SIG-M5 treated with dmso at 0.1 percent for 504 hours (cell line): ENCODE measurements at regions not wholly inside any gene's neighbourhood (a gene's known extent, or its start where the extent isn't known, plus 50 kb on each side); places are given as distances from the start of the nearest gene placed in this dataset.
"Not testable (repeated sequence)": the region's sequence is repeated elsewhere in the genome, so short reads cannot be mapped to it uniquely, and the experiment has no call there.

Experiments used
- DNase-seq: peaks from one replicate; lab custom pipeline; 2025; ENCODE audit not compliant: unreplicated experiment; lab: John Stamatoyannopoulos, UW

DNA sequence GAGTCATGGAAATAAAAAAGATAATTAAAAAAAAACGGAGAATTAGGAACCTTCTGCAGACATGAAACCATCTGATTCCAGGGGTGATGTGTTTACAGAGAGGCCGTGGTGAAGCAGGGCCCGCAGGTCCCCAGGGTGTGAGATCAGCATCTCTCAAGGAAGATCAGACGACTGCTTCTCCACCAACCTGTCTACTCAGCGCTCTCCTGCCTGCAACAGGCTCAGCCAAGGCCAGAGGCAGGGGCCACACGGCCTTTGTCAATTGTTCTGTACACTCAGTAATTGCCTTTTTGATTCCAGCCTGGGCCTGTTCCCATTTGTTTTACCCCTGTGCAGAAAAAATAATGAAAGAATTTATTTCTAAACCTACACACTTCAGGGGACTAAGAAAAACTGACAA is 124.6 kb downstream of the NXPE2 start:
- DNase-seq = no peak

DNA sequence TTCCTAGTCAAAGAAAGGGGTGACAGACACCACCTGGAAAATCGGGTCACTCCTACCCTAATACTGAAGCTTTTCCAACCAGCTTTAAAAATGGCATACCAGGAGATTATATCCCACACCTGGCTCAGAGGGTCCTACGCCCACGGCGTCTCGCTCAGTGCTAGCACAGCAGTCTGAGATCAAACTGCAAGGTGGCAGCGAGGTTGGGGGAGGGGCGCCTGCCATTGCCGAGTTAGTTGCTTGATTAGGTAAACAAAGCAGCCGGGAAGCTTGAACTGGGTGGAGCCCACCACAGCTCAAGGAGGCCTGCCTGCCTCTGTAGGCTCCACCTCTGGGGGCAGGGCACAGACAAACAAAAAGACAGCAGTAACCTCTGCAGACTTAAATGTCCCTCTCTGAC is 127.1 kb downstream of the NXPE2 start:
- not testable (repeated sequence) for DNase-seq

DNA sequence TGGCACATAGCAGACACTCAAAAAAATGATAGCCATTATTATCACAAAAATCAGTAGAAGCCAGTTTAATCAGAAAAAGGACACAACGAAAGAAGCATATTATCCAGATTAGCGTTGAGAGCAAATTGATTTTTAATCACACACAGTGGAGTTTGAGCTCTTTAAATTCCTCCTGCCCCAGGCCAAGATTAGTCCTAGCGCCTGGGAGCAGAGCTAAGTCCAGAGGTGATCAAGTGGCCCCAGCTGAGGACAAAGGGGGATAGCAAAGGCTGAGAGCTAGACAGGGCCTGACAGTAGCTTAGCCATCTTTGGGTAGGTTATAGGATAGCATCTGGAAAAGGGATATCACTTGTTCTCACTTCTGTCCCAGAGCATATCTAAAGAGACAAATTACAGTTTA is 133.6 kb downstream of the NXPE2 start:
- no peak for DNase-seq

DNA sequence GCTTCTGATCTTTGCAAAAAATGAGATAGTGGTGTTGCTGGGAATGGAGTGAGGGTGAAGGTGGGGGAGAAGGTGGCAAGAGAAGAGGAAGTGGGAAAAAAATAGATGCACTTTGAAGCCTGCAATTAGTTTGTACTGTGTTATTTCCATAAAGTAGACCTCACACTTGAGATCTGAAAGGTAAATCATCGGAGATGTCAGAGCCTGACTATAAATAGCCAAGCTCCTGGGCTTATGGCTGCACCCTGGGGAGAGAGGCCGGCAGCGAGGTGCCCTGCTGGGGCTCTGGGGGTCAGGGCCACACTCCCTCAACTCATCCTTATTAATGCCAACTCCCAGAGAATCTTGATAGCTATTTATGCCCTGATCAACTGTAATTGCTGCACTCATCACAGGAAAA is 134.4 kb downstream of the NXPE2 start:
- no peak for DNase-seq

DNA sequence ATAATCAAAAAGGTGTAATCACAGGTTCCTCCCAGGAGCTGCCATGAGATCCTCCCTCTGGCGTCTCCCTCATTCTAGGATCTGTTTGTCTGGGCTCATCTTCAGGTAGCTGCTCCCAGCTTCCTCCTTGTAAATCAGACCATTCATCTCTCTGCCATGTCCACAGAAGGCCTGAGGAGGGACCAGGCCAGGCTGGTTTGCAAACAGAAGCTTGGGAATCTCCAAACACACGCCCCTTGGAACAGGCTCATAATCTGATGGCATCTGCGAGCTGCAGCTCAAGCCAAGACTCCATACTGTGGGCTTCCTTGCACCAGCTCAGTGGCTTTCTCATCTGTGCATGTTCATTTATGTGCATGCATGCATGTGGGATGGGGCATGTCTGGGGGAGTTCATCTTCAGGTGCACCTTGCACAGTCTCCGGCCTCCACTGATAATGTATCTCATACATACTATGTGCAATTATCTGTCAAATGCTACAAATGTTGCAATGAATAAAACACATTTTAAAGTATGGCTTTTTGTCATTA is 134.9 kb downstream of the NXPE2 start:
- DNase-seq = no peak

DNA sequence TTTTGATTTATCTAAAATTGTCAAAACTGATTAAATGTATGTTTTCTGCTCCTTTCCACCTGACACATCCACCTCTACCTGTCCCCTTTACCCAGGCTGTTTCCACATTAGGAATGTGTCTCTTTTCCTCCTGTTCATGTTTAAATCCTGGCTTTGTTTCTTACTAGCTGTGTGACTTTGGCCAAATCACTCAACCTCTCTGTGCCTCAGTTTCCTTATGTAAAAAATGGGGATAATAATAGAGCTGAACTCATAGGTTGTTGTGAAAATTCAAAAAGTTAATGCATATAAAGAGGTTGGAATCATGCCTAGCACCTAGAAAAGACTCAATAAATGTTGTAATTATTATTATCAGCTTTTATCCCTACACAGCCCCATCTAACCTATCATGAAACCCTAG is 136.8 kb downstream of the NXPE2 start:
- DNase-seq = no peak

DNA sequence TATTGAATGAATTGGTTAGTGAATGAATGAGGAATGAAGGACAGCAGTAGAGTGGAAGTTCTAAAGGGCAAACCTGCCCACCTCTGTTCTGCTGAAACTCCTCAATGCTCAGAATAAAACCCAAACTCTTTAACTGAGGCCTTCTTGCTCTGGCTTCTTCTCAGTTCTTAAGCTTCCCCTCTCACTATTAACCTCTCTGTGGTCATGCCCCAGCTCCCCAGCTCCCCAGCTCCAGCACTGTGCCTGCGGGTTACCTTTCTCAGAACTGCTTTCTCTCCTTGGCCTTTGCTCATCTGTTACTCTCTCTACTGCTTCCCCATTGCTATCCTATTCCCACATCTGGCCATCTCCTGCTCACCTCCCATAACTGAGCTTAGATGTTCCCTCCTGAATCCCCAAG is 137.4 kb downstream of the NXPE2 start:
- no peak for DNase-seq

DNA sequence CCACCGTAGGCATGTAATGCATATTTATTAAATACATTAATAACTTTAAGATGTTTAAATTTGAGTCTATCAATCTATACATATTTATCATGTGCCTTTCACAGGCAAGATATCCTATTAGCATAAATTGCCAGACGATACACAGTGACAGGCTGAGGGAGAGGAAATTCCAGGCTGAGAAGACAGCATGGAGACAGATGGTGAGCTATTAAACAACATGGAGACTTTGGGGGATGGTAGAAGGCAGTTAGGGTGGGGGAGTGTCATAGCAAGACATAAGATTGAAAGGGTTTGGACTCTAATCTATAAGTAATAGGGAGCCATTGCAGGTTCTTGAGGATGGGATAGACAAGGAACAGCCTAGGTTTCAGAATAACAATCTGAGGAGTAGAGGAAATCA is 138.5 kb downstream of the NXPE2 start:
- no peak for DNase-seq

DNA sequence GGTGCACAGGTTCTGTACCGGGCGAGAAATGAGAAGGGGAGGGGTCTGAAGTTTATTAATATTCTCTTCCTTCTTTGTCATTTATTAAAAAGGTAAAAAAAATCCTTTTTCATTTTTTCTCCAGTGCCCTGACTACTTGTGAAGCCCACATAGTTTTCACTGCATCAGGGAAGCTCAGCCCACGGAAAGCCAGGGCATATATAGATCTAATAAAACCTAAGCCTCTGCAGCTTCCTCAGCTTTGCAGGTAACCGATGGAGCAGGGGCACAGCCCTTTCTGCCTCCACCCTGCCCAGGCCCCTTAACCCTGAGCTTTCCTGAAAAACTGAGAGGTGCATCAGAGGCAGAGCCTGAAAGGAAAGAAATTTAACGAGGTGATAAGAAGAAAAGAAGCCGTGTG is 140.1 kb downstream of the NXPE2 start:
- DNase-seq = no peak

DNA sequence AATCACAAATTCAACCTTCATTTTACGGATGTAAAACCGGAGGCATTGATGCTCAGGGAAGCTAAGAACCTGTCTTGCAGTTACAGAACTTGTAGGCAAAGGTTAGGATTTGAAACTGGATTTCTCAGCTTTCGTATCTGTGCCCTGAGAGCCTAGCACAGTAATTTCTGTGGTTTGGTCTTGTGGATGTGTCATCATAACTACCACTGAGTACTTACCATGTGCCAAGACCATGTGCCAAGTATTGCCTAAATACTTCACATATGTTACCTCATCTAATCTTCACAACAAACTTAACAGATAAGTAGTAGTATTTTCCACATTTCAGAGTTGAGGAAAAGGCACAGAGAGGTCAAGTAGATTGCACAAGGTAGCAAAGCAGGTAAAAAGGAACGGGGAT is 140.7 kb downstream of the NXPE2 start:
- no peak for DNase-seq

DNA sequence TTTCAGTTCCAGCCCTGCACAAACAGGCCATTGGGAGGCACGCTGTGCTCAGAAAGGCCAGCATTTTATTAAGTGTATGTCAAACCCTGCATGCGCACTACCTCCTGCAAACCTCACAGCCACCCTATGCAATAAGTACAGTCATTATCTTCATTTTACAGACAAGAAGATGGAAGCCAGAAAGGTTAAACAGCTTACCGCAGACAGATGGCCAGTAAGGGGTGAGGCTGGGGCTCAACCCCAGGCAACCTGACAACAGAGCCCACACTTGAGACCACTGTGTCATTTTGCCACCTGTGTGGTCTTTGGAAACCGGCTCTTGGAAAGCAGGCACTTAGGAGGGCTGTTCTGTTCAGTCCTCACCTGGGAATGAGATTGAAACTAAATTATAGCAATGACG is 142.3 kb downstream of the NXPE2 start:
- DNase-seq = no peak

DNA sequence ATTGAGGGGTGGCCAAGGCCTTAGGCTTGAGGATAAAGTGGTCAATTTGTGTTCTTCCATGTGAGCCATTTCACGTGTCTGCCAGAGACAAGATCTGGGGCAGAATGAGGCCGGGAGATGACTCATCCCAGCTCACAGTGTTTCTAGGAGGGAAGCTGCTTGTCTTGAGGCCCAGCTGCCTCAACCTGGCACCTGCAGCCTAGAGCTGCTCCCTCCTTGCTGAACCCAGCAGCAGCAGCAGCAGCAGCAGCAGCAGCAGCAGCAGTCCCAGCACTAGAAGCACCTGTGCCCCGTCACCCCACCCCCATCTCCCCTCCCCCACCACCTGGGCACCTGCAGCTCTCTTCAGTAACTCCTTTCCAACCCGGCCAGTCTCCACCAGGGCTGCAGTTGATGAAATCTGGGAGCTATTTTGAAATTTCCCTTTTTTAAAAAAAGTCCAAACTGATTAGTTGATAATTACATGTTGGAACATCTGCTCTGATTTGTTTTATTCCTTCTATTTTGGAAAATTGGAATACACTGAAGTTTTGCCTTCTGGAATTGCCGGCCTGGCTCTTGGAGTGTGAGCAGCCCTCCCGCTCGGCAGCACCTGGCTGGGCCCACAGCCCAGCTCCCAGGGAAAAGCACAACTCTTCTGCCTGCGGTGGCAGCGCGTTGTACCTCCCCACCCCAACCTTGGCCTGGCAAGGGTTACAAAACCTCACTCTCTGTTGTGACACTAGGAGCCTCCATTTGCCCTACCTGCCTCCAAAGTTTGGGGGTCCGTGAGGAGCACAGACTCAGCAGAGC is 143.5 kb downstream of the NXPE2 start:
- DNase-seq = no peak

DNA sequence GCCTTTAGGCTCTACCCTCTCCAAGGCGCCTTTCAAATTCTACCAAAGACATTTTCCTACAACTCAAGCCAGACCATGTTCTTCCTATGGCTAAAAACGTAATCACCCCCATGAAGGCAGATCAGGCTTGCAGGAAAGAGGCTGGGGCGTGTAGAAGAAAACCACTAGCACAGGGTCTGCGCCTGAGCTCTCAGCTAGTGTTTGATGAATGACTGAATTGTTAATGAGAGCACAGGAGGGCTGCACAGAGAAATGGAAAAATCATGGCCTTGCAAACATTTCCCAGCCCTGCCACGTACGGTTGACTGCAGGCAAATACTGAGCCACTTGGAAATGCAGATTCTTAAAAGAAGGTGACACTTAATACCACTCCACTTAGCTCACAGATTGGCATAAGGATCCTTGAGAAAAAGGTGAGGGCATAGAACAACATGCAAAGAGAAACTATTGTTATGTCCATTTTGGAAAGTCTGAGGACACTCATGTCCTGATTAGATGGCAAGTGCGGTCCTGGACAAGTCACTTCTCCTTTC is 148.6 kb downstream of the NXPE2 start:
- DNase-seq = no peak

DNA sequence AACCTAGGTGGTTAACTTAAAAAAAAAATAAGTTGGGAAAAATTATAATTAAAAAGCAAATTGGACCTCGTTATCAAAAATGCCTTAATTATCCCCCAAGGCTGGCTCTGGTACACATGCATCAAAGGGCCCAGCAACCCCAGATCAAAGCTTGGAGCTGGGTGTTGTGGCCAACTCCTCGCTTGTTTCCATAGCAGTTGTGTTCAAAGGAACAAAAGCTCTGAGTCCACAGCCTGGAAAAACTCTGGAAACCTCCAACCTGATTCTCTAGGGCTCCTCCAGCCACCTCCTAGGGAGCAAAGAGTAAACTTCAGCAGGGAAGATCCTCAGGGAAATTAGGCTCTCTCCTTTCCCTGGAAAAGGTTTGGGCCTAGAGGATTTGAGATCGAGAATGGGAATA is 149.4 kb downstream of the NXPE2 start:
- DNase-seq = no peak

DNA sequence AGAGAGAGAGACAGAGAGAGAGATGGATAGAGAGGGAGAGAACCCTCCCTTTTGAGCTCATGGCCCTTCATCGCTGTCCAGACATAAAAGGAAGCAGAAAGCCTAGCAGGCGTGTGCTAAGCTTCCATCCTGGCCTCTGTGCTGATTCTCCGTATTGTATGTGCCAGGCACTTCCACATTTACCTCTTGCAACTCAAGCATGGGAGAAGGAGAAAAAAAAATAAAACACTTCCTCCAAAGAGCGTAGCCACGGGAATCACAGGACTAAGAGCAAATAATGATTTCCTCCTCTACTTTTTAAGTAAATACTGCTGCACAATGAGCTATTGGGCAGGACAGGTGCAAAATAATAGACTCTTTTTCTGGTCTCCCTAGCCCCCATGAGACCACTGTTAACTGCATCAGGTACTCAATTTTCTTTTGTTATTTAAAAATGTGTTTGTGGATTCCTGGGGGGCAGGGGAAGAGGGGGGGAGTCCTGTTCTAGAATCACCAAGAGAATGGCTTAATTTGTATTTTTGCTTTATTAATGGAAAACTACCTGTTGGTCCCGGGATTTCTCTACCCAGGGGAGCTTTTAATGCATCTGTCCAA is 154.3 kb downstream of the NXPE2 start:
- DNase-seq = no peak

DNA sequence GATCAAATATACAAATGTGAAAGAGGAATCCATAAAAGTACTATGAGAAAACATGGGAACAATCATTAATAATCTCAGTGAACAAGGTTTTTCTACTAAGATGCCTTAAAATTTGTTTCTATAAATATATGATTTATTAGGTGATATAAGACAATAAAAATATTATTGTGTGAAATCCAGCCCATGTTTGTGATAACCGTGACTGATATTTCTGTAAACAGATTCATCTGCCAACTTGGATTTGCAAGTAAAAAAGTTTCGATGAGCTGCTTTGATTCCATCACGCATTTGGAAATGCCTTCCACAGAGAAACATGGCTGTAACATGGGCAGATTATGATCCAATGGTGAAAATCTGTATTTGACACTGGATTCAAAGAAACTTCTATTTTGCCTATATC is 157.8 kb downstream of the NXPE2 start:
- DNase-seq = no peak

DNA sequence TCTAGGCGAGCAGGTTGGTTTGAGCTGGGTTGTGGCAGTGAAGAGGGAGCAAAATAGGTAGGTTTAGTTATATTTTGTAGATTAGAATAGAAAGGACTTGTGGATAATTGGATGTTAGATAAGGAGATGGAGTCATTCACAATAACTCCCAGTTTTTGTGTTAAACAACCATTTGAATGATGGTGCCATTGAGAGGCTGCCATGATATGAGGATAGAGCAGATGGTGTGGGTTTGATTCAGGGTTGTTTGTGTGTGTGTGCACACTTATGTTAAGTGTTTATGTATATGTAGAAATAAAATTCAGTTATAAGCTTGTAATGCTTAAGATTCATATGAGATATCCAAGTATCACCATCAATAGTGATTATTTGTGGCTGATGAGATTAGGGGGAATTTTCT is 166.6 kb downstream of the NXPE2 start:
- no peak for DNase-seq

DNA sequence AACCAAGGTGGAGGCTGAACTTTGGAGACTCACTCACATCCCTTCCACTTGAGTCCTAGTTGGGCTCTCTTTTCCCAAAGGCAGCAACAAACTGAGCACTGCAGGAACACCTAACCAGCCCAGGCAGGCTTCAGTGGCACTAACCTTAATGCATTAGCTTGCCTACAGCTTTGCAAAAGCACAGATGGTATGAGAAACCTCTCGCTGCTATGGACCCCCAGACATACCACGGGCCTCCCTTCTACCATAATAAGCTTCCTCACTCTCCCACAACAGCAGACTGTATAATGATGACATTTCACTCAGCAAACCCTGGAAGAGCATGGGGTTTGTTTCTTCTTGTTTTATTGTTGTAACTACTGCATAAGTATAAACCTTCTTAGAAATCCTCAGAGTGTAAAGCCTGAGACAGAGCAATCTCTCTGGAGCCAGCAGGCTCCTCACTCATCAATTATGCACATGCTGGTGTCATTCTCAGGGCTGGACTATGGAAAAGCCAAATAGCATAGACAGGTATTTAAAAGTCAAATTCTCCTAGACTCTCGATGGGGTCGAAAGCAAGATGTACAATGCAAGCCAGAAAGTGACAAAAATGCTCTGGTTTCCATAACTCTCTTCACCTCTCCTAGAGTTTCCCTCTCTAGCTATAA is 167.6 kb downstream of the NXPE2 start:
- no peak for DNase-seq

DNA sequence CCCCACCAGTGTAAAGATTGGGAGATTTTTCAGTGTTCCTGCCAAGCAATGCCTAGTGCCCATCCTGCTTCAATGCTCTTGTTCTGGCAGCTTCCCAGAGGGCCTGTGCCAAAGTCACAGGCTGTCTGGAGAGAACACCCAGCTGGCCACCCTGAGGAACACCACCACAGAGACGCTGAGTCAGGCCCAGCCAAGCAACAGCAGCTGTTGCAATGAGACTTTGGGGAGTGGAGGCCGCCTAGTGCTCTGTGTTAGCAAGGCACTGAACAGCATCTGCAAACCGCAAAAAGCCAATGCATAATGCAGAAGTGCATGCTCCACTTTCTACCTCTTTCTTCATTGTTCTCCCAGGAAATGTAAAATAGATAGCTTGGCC is 168.1 kb downstream of the NXPE2 start:
- no peak for DNase-seq

DNA sequence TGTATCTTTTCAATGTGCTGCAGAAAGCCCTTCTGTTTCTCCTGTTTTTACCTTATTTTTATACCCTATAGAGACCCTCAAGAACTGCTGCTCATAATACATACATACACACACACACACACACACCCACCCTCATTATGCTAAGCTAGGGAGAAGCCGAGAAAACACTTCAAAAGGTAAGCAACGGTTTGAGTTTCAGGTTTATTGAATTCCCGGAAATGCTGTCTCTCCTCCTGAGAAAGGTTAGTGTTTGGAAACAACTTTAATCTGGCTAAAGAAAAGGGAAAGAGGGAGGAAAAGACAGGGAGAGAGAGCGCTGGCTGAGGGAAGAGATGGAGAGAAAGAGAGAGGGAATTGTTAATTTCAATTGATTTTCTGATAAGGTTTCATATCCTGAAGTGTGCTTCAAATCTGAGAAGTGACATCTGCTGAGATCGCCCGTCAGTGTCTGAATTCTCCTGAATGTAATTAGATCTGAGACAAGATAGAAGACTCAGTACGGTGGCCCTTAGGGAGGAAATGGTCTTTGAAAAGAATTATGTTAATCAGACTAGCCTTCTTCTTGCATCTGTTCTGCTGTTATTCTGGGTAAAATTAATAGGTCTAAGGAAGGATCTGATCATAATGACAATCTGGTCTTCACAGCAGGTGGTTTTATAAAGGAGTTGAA is 169.1 kb downstream of the NXPE2 start:
- DNase-seq = no peak

DNA sequence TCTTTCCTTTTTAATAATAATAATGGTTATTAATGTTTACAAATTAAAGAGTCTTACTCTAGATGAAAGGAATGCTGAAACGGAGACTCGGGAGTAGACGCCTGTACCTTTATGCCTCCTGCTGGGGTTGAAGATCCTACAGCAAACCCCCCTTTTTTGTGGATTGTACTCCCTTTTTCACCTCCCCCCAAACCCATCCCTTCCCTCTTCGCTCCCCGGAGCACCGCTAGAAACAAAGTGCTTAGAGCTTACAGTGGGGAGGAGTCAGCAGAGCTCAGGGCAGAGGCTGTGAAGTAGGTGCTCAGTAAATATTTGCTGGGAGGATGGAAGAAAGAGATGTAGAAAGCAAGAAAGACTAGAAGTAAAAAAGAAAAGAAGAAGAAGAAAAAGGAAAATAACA is 169.7 kb downstream of the NXPE2 start:
- DNase-seq = no peak

DNA sequence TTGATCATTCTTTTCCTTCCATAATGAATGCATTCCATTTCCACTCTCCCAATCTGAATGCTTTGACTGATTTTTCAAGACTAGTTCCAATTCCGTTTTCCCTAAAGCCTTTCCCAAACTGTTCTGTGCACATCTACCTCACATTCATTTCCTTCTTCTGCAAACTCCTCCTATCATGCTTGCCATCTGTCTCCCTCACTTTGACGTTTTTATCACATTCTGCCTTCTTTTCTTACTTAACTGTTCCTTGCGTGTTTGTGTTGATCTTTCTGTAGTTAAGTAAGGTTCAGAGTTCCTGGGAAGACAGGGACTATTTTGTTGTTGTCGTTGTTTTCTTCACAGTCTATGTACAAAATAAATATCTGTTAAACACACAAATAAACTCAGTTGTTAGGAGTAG is 179.0 kb downstream of the NXPE2 start:
- DNase-seq = no peak
